GM12878 (cell line): ENCODE measurements at regions not wholly inside any gene's neighbourhood (a gene's known extent, or its start where the extent isn't known, plus 50 kb on each side); places are given as distances from the start of the nearest gene placed in this dataset.

Experiments
- POLR2AphosphoS5 ChIP-seq: IDR thresholded peaks from 2 replicates; pipeline ENCODE4 v1.6.1; 2011; ENCODE audit warnings: mild to moderate bottlenecking, low read length, inconsistent platforms
- RFX5 ChIP-seq: IDR thresholded peaks from 2 replicates; pipeline ENCODE4 v1.6.1; 2011; ENCODE audit warnings: low read depth, low read length, improper control_type of control experiment
- TF ChIP-seq, protein P1 (sequence below), 3 experiments: IDR thresholded peaks in 2 of 3; conservative IDR thresholded peaks in 1 of 3; 2 replicates each; pipeline ENCODE4 v1.5.1; 2011; ENCODE audit warnings: low read depth in 3 of 3, low read length in 3 of 3, mild to moderate bottlenecking in 3 of 3, control low read depth in 2 of 3, moderate library complexity in 2 of 3, inconsistent platforms in 1 of 3, mixed read lengths in 1 of 3; ENCODE audit not compliant: control insufficient read depth in 2 of 3, insufficient read depth in 1 of 3; ENCODE audit errors: extremely low read depth in 1 of 3

DNA sequence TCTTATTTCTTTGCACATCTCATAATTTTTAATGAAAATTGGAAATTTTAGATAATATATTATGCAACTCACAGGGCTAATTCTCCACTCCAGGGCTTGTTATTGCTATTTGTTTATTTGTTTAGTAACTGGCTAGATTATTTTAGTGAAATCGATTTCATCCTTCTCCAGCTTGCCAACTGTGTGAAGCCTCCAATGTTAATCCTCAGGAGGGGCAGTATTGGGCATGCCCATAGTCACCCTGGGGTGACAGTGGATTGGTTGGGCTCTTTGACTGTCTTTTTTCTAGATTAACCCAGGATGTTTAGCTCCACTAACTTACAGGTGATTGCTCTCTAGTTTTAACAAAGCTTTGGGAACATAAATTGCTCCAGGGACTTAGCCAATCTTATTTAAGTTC, 450.1 kb downstream of the BMP2 start:
- no peak for TF ChIP-seq POLR2AphosphoS5
- TF ChIP-seq, protein P1, sequence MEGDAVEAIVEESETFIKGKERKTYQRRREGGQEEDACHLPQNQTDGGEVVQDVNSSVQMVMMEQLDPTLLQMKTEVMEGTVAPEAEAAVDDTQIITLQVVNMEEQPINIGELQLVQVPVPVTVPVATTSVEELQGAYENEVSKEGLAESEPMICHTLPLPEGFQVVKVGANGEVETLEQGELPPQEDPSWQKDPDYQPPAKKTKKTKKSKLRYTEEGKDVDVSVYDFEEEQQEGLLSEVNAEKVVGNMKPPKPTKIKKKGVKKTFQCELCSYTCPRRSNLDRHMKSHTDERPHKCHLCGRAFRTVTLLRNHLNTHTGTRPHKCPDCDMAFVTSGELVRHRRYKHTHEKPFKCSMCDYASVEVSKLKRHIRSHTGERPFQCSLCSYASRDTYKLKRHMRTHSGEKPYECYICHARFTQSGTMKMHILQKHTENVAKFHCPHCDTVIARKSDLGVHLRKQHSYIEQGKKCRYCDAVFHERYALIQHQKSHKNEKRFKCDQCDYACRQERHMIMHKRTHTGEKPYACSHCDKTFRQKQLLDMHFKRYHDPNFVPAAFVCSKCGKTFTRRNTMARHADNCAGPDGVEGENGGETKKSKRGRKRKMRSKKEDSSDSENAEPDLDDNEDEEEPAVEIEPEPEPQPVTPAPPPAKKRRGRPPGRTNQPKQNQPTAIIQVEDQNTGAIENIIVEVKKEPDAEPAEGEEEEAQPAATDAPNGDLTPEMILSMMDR (IDR thresholded peaks at IDR 0.05 in 2 of 3, conservative IDR thresholded peaks at IDR 0.05 in 1 of 3; ENCODE audit: control insufficient read depth in 2 of 3, extremely low read depth in 1 of 3, insufficient read depth in 1 of 3, low read depth in 3 of 3, low read length in 3 of 3) = no peak
- no peak for TF ChIP-seq RFX5
